HuH-7.5 (cell line): ENCODE measurements at regions not wholly inside any gene's neighbourhood (a gene's known extent, or its start where the extent isn't known, plus 50 kb on each side); places are given as distances from the start of the nearest gene placed in this dataset.

Source experiments
- DNase-seq: peaks from one replicate; pipeline ENCODE4 v3.0.0; 2011; ENCODE audit warnings: low spot score

DNA sequence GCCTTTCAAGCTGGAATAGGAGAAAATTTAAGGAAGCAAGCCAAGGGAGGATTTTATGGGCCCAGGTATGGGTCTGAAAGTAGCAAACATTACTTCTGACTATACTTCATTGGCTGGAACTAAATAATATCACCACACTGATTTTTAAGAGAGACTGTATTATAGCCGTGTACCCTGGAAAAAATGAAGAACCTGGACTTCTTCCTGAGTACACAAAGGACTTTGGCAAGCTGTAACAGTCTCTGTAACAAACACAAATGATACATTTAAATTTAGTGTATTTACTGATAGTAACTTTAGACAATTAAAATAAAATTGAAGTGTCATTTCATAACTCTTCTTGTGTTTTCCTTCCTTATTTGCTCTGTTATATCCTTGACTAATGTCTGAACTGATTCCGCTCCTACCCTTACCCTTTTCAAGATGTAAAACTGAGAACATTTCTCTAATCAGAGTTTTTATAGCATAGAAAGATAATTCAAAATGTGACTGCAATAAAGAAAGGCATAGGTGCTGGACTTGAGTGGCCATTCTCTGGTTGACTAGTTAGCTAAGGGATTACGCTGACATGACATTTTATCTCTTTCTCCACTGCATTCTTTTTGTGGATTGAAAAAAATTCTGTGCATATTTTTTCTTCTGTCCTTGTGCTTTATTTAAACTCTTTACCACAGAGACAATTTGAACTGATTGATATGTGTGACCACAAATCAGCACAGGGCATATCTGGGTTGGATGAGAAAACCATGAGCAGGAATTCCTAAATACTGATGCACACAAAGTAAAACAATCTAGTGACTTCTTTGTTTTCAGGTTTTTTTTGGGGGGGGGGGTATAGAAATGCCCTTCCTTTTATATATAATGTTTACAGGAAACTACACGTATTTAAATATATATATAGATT, 349.7 kb downstream of the MDFIC start:
- DNase-seq = no peak

DNA sequence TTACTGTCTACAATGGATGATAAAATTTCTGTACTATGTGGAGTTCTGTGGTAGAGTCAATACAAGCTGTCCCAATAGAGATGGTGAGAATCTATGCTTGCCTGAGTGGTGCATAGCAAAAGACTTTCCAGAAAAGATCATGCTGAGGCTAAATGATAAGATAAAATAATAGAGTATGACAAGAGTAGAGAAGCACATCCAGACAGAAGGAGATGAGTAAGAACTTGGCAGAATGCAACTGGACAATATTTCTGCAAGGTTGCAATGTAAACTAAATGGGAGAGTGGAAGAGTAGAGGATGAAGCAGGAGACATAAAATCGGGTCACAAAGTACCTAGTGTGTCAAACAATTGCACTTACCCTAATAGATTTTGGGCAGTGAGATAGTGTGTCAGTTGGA, 347.6 kb downstream of the MDFIC start:
- no peak for DNase-seq

DNA sequence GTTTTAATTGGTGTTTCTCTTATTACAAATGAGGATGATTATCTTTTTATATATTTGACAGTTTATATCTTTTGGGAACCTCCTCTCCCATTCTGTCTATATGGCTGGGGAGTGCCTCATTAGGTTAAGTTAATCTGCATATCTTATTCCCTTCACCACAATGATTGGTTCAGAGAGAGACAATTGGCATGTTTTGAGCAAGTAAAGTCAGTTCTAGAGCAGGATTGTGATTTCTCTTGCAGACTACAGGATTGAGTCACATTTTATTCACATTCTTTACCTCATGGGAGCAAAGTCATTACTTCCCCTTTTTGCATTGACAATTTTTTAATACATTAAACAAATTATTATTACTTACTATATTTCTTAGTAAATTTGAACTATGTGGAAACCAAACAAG, 345.6 kb downstream of the MDFIC start:
- DNase-seq = no peak

DNA sequence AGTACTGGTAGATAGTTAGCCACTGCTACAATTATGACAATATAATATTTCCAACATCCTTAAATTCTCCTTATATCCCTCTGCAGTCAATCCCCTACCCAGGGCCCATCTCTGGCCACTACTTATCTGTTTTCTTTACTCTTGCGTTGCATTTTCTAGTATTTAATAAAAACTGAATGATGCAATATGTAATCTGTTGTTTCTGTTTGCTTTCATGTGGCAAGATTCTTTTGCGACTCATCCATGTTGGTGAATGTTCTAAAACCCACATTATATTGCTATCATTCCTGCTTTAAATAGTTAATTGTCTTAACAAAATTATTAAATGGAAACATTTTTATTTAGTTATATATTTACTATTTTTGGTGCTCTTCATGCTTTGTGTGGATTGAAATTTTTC, 338.5 kb downstream of the MDFIC start:
- DNase-seq = no peak

DNA sequence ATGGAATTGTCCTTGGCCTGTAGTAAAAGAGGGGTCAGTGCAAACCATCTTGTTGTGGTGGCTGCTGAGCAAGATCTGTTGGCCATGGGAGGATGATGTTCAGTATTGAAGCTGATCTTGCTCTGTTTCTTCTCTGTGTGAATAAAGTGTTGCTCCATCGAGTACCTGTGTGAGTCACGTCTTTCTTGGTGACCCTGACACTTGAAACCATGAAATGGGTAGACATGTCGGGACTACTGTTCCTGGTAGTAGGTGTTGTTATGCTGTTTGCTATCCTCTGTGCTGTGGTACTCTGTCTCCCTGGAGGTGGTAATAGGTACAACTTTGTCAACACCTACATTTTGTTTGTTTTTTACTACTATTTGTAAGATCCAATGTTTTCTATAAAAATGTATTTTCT, 330.6 kb downstream of the MDFIC start:
- DNase-seq = no peak

DNA sequence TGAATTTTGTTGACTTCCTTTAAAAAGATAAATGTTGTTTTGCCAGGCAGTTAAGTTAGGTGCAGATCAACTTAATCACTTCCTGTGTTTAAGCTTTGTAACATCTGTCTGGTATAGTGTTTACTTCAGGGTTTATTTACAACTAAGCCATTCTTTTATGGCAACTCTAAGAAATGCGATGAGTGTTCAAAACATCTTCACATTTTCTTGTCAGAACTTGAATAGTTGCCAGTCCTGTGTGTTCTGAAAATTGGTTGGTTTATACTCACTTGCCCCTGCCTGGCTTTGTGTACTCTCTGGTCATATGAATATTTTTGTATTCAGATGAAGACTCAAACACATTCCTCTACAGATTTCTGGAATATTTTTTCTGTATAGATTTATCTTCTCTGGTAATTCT, 327.2 kb downstream of the MDFIC start:
- no peak for DNase-seq

DNA sequence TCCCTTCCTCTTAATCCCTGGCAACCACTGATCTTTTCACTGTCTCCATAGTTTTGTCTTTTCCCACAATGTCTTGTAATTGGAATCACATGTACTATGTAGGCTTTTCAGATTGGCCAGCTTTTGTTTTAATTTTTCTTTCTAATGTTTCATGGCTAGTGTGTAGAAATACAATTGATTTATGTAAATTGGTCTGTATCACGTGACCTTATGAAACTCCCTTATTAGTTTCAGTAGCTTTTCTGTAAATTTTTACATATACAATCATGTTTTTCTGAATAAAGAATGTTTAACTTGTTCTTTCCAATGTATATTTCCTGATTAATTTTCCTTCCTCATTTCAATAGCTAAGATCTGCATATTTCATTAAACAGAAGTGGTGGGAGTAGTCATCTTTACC, 319.3 kb downstream of the MDFIC start:
- no peak for DNase-seq

DNA sequence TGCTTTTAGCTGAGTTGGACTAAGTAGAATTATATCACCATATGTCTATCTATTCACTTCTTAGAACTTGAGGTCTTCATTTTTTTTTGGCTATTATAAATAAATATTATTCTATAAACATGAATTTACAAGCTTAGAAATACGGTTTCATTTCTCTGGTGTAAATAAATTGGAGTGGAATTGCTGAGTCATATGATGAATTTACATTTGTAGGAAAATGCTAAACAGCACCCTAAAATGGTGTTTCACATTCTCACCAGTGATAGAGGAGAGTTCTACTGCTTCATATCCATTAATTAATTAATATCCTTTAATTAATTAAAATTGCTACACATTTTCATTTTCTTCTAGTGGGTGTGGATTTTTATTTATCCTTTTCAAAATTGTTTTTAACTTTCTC, 318.3 kb downstream of the MDFIC start:
- no peak for DNase-seq

DNA sequence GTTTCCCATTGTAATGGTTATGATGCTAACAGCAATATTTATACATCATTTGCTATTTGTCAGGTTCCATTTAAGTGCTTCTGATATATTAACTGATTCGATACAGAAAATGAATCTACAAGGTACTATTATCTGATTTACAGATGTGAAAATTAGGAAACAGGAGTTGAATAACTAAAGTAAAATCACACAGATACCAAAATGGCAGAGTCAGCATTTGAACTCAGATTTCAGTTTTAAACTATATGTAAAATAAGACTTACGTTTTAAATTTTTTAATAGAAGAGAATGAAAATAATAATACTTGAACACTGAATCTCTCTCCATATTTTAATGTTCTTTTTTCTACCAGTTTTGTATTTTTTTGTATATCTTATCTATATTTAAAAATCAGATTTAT, 313.2 kb downstream of the MDFIC start:
- no peak for DNase-seq

DNA sequence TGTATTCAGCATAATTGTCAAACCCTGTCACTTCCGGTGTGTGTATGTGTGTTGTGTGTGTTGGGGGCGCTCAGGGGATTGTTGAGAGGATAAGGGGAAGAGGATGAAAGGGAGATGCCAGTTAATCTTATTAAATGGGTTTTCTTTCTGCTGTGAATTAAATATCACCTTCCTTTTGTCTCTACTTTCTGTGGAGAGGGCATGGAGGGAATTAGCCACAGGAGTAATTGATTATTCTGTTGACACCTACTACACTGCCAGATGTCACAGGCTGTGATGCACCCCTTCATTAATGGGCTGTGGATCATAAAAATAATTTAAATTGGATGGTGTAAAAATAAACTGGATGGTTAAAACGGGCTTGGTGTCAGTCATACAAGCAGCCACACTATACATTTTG, 311.9 kb downstream of the MDFIC start:
- DNase-seq = no peak

DNA sequence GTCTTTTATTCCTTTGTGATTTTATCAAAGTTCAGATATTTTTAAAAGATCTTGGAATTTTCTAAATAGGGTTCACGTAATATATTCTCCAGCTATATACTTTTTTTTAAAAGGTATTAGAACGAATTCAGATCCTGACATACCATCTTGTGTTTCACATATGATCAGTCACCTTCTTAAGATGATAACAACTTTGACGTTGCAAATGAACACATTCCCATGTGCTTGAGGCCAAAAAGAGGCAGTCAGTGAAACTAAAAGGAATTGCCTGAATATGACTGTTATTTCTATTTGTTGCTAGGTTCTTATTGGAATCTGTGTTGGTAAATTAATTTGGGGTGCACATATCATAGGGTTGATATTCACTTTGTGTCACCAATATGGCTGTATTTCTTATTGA, 310.1 kb downstream of the MDFIC start:
- no peak for DNase-seq

DNA sequence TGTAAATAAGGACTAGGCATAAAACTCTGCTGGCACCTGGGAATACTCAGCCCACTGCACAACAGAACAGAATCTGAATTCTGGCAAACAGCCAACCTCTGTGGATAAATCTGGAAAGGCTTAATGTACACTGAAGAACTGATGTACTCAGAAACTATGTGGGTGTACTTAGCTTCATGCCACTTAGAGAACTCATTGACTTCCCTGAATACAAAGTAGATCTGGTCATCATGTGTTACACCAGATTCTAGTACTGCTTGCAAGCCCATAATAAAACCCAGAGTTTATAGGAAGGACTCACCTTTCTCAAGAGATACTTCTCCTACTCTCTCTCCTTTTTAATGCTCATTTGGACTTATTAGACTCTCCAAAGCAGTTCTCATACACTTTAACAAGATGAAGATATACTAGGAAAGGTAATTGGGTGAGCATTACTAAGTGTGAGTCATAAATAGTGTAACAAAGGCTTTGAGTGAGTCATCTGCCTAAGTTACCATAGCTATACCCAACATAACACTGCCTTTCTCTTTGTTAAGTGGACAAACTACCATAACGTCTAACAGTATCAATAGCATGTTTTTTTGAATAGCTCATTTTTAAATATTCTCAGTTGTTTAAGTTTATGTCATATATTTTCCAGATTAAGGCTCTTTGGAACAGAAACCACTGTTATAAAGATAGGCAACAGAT, 309.1 kb downstream of the MDFIC start:
- no peak for DNase-seq

DNA sequence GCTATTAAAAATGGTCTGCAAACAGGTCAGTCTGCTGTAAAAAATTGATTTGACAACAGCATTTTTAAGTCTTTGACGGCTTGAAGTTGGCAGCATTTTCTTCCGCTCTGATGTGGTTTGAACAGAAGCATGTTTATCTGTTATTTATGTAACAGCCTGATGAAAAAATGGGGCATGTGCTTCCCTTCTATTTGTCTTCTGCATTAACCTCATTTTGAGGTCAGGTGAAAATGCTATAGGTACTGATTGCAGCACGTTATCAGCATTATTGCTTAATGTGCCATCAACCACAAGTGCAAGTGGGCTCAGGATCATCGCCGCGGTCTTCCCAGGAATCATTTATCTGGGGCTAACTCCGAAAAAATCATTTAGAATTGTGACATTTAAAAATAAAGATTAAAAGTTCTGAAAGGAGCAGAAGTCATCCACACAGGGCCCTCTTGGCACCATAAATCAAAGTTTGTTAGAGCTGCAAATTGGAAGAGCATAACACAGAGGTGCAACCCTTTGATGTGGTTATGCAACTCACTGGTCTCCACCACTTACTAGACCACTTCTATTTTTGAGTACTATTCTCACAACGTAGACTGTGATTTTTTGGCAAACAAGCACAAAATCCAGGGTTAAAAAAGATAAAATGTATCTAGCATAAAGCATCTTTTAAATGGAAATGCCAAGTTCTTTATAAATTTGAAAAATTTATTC, 307.7 kb downstream of the MDFIC start:
- no peak for DNase-seq

DNA sequence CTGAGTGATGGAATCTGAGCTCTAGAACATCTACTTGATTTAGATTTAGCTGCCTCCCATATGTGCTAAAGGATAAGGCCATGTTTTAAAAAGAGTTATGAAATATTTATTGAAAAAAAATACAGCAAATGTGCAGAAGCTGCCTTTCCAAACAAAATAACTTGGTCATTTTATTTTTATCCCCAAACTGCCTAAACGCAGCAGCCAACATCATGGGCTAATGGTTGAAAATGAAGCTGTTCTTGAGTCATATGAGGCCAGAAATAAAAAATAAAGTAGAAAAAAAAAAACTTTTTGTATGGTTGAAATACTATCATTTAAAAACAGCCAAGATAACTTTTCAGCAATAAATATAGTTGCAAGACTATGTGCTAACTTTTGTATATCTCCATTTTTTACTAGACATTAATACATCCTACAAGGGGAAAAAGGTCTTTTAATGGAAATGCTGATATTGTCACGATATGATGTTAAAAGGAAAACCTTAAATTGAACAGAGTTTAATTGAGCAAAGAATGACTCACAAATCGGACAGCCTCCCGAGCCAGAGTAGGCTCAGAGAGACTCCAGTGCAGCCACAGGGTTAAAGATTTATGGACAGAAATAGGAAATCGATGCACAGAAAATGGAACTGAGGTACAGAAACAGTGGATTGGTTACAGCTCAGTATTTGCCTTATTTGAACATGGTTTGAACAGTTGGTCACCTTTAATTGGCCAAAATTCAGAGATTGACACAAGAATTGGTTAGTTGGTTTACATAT, 305.8 kb downstream of the MDFIC start:
- DNase-seq = no peak

DNA sequence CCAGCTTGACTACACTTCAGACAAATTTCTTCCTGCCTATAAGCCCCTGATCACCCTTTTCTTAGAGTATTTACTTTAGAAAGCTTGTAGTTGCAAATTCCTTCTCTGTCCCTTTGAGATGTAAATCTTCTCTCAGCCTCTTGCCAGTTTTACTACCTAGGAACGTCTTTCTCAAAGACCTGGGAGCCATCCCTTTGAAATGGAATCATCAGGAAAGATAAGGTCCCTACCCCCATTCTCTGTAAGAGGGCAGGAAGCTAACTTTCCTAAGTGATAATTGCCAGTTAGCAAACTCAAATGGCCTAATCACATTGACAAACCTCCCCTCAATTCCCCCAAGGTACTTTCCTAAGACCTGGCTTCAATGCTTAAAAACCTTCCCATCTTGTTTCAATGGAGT, 304.5 kb downstream of the MDFIC start:
- DNase-seq = no peak

DNA sequence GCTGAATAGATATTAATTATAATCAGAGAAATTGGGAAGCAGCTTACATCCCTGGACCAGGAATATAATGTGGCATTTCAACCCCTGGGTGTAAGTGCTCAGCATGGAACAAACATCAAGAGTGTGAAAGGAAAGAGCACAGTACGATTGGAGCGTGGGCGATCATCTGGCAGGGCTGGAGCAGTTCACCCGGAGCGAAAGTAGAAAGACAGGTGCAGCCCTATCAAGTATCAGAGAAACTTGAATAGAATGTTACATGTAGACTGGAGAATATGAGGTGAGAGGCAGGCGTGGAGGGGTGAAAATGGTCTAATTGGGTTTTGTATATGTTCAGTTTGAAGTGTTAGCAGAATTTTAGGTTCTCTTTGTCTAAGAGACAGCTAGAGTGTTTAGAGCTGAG, 303.0 kb downstream of the MDFIC start:
- no peak for DNase-seq

DNA sequence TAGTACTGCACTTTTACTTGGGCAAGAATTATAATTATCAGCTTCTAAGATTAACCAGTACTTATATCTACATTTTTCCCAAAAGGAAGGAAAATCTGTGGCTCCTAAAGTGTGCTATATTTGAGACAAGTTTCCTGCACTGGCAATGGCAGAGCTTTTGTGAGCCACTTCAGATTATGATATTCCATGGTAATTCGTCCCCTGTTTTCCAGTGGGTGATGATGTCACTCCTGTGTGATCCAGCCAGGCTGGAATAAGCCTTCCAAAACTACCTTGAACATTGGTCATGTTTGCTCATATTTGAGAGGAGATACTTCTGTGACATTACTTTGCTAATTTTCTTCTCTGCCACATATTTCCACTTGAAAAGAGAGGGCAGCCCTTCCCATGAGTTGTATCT, 302.1 kb downstream of the MDFIC start:
- DNase-seq = no peak

DNA sequence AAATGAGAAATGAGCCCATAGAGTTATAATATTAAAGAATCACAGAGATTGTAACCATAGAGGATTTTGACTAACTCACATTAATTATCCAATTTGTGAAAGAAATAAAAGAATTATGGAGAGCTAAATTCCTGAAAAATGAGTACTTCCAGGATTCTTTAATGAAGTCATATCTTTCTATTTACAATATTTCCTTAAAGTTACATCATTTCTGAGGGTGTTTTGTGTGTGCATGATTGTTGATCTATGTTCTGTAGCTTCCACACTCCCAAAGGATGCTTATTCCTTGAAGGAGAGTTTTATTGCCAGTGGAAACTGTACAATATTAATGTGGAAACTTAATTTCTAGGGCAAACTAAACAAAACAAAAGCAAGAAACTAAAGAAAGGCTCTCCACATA, 299.6 kb downstream of the MDFIC start:
- no peak for DNase-seq

DNA sequence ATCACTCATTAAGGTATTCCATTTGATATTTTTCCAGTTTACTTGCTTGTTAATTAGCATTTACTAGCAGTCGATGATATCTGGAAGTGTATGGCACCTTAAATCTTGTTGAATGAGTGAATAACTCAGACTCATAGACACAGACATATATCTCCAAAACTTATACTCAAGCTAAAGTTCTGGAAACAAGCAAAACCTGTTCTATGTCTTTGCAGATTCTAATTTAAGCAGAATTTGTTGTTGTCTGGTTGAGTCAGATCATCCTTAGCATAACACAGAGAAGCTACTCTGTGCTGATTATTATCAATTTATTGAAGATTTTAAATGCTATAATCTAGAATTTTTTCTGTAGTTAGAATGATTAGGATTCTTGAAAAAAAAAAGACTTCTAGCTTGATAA, 296.2 kb downstream of the MDFIC start:
- DNase-seq = no peak

DNA sequence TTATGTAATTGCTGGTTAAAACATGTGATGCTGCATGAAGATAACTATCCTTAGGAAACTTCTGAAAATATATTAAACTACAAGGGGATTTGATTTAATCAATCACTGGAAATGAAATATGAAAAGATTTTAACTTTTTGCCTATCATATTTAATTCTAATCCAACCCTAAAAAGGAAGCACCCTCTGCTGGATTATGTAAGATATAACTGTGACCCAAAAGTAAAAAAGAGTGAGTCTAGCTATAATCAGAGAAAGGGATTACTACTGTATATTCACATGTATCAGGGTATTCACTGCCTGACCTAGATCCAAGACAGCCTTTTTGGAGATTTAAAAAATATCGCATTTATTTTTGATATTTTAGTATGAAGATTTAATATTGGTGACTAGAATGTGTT, 295.5 kb downstream of the MDFIC start:
- DNase-seq = no peak

DNA sequence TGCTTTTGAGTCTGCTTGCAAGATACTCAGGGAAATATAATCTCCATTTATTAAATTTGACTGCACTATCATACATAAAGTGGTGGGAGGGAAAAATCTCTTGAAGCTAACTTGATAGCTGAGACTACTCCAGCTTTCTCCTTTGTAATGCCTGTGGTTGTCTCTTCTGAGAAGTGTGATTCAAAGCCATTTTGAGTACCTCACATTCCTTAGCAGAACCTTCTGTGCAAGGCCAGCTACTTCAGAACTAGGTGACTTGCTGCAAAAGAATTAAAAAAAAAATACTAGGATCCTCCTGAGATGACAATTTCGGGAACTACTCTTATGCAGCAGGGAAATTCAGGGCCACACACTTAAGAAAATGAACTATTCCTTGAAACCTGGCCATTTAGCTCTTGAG, 294.8 kb downstream of the MDFIC start:
- no peak for DNase-seq

DNA sequence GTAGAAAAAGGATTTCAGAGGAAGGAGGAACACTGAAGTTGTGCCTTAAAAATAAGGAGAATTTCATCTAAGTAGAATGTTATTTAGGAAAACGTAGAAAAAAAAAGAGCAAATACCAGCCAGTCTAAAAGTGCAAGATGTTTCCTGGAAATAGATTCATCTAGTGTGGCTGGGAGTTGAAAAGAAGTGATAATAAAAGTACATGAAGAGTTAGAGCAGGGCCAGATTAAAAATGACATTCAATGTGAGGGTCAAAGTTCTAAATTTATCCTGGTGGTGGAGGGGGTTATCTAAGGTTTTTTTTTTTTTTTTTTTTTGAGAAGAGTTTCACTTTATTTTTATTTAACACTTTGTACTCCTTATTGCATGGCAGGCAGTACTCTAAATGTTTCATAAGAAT, 289.3 kb downstream of the MDFIC start:
- DNase-seq = no peak
